ENCODE measurements at regions not wholly inside any gene's neighbourhood (a gene's known extent, or its start where the extent isn't known, plus 50 kb on each side); places are given as distances from the start of the nearest gene placed in this dataset.

DNA sequence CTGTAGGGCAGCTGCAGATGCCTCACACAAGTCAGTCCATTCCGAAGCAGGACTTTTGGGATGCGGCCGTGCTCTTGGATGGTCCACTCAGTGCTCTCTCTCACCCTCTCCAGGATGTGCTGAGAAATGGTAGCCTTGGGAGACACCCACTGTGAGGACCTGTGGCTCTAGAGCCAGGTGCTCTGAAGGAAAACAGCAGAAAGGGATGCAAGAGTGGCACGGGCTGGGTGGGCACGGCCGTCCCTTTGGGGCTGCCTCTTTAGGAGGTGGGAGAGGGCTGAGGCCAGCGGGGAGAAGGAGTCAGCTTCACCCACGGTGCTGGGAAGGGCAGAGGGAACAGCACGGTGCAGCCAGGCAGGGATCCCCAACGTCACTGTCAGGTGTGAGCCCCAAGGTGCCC, 106.1 kb downstream of the RIPK4 start:
- no peak overlapping the region for H3K4me3 ChIP-seq (ENCODE audit: low read length)
- no peak overlapping the region for H3K9ac ChIP-seq (ENCODE audit: low read depth, low read length)
- H3K27ac ChIP-seq (ENCODE audit: low read length), result no peak overlapping the region
- H3K9me3 ChIP-seq (ENCODE audit: insufficient read depth, low read depth, low read length), result no peaks in the 10 kb centered on the region
- no peaks in the 10 kb centered on the region for H3K27me3 ChIP-seq (ENCODE audit: insufficient read depth, low read length)
- no peaks in the 10 kb centered on the region for H3K36me3 ChIP-seq (ENCODE audit: insufficient read depth, low read depth, low read length)
- peaks cover 9% of the 10 kb centered on the region; the same call in 1 of the 2 replicates for H3K4me1 ChIP-seq (ENCODE audit: insufficient read depth, low read length)

DNA sequence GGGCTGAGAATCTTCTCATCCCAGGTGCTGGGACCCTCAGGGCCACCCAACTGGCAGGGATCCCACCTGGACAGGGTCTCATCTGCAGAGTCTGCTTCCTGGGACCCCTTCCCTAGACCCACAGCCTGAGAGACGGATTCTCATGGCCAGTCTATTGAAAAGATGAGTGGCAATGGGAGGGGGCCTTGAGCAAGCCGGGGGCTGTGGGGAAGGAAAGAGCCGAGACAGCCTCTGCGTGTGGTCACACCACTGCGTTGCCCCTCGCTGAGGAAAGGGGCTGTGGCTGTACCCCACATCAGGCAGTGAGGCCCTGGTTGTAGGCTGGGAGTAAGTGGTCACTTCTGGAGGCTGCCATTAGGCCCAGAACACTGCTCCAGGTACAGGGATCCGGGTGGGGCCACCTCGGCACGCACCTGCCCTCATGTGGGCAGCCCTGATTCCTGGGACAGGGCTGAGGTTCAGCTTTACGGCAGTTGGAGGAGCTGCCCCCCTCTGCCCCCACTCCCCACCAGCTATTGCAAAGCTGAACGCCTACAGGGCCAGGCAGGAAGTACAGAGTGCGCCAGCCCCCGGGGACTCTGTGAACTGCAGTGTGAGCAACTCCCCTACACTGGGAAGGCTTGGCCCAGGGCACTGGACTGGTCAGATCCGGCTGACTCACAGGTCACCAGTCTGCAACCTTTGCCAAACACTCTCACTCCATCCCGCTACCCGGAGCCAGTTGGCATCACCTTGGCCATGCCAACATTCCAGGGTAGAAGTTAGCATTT, 106.9 kb downstream of the RIPK4 start:
- no peak overlapping the region for H3K9ac ChIP-seq (ENCODE audit: low read depth, low read length)
- H3K4me1 ChIP-seq (ENCODE audit: insufficient read depth, low read length), result peaks cover 9% of the 10 kb centered on the region; the same call in 1 of the 2 replicates
- H3K36me3 ChIP-seq (ENCODE audit: insufficient read depth, low read depth, low read length), result no peaks in the 10 kb centered on the region
- H3K27me3 ChIP-seq (ENCODE audit: insufficient read depth, low read length), result no peaks in the 10 kb centered on the region
- H3K27ac ChIP-seq (ENCODE audit: low read length), result no peak overlapping the region
- no peak overlapping the region for H3K4me3 ChIP-seq (ENCODE audit: low read length)
- H3K9me3 ChIP-seq (ENCODE audit: insufficient read depth, low read depth, low read length), result no peaks in the 10 kb centered on the region

DNA sequence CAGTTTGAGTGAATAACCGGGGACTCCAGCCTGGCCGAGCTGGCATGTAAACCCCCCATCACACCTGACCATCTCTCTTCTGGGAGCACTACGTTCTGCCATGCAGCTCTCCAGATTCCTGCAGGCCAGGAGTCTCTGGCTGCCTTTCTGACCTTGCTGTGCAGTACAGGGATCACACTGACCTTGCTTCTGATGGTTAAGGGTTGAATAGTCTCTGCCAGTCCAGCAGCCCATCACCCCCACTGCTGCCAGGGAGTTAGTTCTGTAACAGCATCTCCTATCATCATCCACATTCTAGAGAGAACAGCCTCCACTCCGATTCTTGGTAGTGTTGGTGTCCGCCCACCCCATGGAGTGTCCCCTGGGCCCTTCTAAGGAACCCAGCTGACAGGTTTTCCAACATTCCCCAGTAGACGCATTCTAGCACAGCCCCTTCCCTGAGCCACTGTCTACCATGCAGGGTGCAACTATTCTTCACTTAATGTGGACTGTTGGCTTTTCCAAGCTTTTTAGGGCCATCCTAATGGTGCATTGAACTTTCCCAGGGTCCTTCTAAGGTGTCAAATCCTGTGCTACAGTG, 109.8 kb downstream of the RIPK4 start:
- Histone ChIP-seq H3K9me3 (ENCODE audit: insufficient read depth, low read depth, low read length) (no peaks in the 10 kb centered on the region), H3K4me1 (ENCODE audit: insufficient read depth, low read length) (peaks cover 9% of the 10 kb centered on the region; the same call in 1 of the 2 replicates), H3K36me3 (ENCODE audit: insufficient read depth, low read depth, low read length) (no peaks in the 10 kb centered on the region), H3K4me3 (ENCODE audit: low read length) (no peak overlapping the region), H3K27ac (ENCODE audit: low read length) (no peak overlapping the region), H3K27me3 (ENCODE audit: insufficient read depth, low read length) (no peaks in the 10 kb centered on the region), H3K9ac (ENCODE audit: low read depth, low read length) (no peak overlapping the region; the same call in 1 of the 2 replicates)

DNA sequence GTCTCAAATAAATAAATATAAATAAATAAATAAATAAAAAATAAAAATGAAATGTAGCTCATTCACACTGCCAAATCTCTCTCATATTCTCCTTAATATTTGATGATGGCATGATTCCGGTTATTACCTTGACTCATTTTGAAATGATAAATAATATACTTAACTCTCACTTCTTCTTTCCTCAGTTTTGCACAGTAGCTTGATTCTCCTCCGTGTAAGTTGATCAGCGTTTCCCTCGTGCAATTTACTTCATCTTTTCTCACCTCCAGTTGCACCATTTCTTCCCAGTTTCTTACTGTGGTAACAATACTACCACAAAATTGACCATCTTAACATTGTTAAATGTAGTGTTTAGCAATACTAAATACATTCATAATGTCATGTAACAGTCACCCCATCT, 111.6 kb downstream of the RIPK4 start:
- peaks cover 9% of the 10 kb centered on the region; the same call in 1 of the 2 replicates for H3K4me1 ChIP-seq (ENCODE audit: insufficient read depth, low read length)
- no peaks in the 10 kb centered on the region for H3K9me3 ChIP-seq (ENCODE audit: insufficient read depth, low read depth, low read length)
- no peak overlapping the region for H3K4me3 ChIP-seq (ENCODE audit: low read length)
- no peaks in the 10 kb centered on the region for H3K36me3 ChIP-seq (ENCODE audit: insufficient read depth, low read depth, low read length)
- no peak overlapping the region for H3K27ac ChIP-seq (ENCODE audit: low read length)
- no peaks in the 10 kb centered on the region for H3K27me3 ChIP-seq (ENCODE audit: insufficient read depth, low read length)
- no peak overlapping the region for H3K9ac ChIP-seq (ENCODE audit: low read depth, low read length)

DNA sequence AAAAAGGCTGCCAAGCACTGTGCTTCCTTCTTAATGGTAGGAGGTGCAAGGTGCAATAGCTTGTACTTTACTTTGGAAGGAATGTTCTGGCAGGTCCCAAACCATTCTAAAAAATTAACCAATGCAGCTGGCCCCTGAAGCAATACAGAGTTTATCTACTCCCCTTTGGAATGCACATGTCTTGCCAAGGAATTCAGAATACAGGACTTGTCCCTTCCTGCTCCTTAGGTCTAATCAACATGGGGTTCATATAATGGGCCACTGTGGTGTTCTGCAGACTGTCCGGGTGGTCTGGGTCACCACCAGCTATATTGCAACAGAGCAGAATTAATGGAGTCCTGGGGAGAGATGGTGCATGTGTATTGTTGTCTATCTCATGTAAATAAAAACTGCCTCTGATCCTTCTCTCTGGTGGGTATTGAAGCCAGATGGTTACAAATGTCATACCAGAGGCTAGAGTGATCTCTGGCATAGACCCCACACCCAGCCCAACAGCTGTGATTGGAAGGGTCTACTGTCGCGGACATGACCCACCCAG, 112.8 kb downstream of the RIPK4 start:
- H3K4me1 ChIP-seq (ENCODE audit: insufficient read depth, low read length), result peaks cover 9% of the 10 kb centered on the region; the same call in 1 of the 2 replicates
- no peaks in the 10 kb centered on the region for H3K27me3 ChIP-seq (ENCODE audit: insufficient read depth, low read length)
- no peaks in the 10 kb centered on the region for H3K9me3 ChIP-seq (ENCODE audit: insufficient read depth, low read depth, low read length)
- H3K4me3 ChIP-seq (ENCODE audit: low read length), result no peak overlapping the region
- H3K27ac ChIP-seq (ENCODE audit: low read length), result no peak overlapping the region
- H3K9ac ChIP-seq (ENCODE audit: low read depth, low read length), result no peak overlapping the region
- H3K36me3 ChIP-seq (ENCODE audit: insufficient read depth, low read depth, low read length), result no peaks in the 10 kb centered on the region

DNA sequence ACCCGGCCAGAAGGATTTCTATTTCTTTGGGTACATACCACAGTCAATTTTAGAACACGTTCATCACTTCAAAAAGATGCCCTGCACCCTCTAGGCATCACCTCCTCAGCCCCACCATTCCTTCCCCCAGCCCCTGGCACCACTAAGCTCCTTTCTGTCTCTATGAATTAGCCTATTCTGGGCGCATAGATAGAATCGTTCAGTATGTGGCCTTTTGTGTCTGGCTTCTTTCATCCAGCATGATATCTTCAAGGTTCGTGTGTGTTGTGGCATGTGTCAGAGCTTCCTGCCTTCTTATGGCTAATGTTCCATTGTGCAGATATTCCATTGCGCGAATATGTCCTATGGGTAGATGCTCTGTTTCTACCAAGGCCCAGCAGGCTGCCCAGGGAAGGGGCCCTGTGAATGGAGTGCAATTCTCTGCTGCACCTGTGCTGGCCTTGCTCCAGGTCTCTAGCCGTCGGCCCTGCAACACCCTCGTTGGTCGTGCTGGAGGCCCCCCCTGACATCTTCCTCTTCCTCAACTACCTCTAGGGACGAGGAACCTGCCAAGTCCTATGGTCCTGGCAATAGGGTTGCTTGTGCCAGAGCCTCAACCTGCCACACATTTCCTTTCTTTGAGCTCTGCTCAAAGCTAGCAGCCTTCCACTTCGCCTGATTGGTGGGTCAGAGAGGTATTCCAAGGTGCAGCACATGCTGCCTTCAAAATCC, 113.5 kb downstream of the RIPK4 start:
- Histone ChIP-seq H3K9me3 (ENCODE audit: insufficient read depth, low read depth, low read length) (no peaks in the 10 kb centered on the region), H3K4me1 (ENCODE audit: insufficient read depth, low read length) (peaks cover 8% of the 10 kb centered on the region; the same call in 1 of the 2 replicates), H3K36me3 (ENCODE audit: insufficient read depth, low read depth, low read length) (no peaks in the 10 kb centered on the region), H3K9ac (ENCODE audit: low read depth, low read length) (no peak overlapping the region), H3K27ac (ENCODE audit: low read length) (no peak overlapping the region), H3K4me3 (ENCODE audit: low read length) (no peak overlapping the region), H3K27me3 (ENCODE audit: insufficient read depth, low read length) (no peaks in the 10 kb centered on the region)

DNA sequence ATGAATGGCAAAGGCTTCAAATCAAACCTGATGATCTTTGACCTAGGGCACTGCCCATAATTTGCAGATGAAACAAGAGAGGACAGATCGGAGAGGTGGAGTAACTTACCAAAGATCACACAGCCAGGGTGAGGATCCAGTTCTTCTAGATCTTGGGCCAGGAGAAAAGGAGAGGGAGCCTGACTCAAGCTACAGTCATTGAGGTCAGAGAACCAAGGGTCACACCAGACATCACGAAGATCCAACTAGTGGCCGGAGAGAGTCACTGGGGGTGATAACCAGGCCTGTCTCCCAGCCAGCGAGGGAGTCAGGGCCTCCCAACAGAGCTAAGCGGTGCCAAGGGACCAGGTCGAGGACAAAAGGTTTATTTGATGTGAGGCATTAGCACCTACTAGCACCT, 115.0 kb downstream of the RIPK4 start:
- no peaks in the 10 kb centered on the region for H3K36me3 ChIP-seq (ENCODE audit: insufficient read depth, low read depth, low read length)
- H3K27me3 ChIP-seq (ENCODE audit: insufficient read depth, low read length), result no peaks in the 10 kb centered on the region
- no peaks in the 10 kb centered on the region for H3K9me3 ChIP-seq (ENCODE audit: insufficient read depth, low read depth, low read length)
- H3K27ac ChIP-seq (ENCODE audit: low read length), result no peak overlapping the region
- no peak overlapping the region for H3K9ac ChIP-seq (ENCODE audit: low read depth, low read length)
- H3K4me1 ChIP-seq (ENCODE audit: insufficient read depth, low read length), result peaks cover 1% of the 10 kb centered on the region; the same call in 1 of the 2 replicates
- no peak overlapping the region for H3K4me3 ChIP-seq (ENCODE audit: low read length)

DNA sequence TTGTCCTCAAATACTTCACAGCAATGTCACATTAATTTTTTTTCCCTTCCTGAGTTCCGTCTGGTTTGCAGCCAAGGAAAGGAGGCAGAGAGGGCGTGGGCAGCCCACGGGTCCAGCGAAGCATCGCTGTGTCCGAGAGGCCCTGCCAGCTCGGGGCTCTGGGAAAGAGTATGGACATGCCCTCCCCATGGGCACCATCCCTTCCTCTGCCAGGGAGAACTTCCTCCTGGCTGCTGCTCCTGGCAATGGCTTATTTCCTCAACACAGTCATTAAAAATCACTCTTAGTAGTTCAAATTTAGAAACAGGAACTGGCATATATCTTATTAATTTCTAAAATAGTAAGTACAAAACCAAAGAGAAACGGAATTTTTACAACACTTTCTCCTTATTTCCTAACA, 115.4 kb downstream of the RIPK4 start:
- Histone ChIP-seq H3K36me3 (ENCODE audit: insufficient read depth, low read depth, low read length) (no peaks in the 10 kb centered on the region), H3K9me3 (ENCODE audit: insufficient read depth, low read depth, low read length) (no peaks in the 10 kb centered on the region), H3K4me1 (ENCODE audit: insufficient read depth, low read length) (no peaks in the 10 kb centered on the region), H3K27me3 (ENCODE audit: insufficient read depth, low read length) (no peaks in the 10 kb centered on the region), H3K9ac (ENCODE audit: low read depth, low read length) (no peak overlapping the region), H3K27ac (ENCODE audit: low read length) (no peak overlapping the region), H3K4me3 (ENCODE audit: low read length) (no peak overlapping the region)

DNA sequence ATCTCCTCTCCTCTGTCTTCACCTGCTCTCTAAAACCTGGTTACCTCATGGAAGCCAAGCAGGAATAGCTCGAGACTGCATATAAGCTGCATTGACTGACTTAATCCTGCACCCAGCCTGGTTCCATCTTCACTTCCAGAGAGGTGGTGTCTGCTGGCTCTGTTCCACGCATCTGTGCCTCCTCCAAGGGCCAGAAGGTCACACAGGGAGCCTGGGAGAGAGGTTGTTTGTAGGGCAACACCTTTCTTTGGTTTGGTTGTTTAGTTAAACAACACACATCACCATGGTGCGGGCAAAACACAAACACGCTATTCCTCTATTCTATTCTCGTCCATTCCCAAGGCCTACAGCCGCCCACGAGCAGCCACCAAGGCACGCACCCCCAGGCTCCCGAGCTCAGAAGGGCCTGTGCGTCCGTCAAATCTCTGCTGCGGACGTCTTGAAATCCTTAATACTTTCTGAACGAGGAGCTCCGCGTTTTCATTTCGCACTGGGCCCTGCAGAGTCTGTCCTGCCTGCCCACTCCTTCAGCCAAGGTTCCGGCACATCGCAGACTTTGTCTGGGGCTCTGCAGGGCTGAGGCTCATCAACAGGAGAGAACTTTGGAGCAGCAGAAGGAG, 116.2 kb downstream of the RIPK4 start:
- Histone ChIP-seq H3K27me3 (ENCODE audit: insufficient read depth, low read length) (no peaks in the 10 kb centered on the region), H3K4me3 (ENCODE audit: low read length) (no peak overlapping the region), H3K4me1 (ENCODE audit: insufficient read depth, low read length) (no peaks in the 10 kb centered on the region), H3K27ac (ENCODE audit: low read length) (no peak overlapping the region), H3K9me3 (ENCODE audit: insufficient read depth, low read depth, low read length) (no peaks in the 10 kb centered on the region), H3K9ac (ENCODE audit: low read depth, low read length) (no peak overlapping the region), H3K36me3 (ENCODE audit: insufficient read depth, low read depth, low read length) (no peaks in the 10 kb centered on the region)

DNA sequence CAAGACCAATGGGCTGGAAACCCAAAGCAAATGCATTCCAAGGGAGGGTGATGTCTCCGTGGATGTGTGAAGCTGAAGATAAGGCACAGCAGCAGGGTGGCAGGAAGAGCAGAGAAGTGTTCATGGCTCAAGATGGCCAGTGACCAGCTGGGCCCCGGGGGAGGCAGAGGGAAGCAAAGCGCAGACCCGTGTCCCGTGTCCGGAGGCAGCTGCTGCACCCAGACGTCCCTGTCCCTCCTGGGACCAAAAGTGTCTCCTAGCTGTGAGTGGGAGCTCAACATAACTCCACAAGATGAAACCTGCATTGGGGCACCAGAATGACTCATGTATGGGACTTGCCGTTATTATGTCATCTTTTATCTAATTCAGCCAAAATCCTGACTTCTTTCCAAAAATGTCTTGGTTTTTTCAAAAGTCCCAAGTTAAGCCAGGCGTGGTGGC, 118.2 kb downstream of the RIPK4 start:
- Histone ChIP-seq H3K9me3 (ENCODE audit: insufficient read depth, low read depth, low read length) (no peaks in the 10 kb centered on the region), H3K36me3 (ENCODE audit: insufficient read depth, low read depth, low read length) (no peaks in the 10 kb centered on the region), H3K9ac (ENCODE audit: low read depth, low read length) (no peak overlapping the region), H3K27ac (ENCODE audit: low read length) (no peak overlapping the region), H3K4me1 (ENCODE audit: insufficient read depth, low read length) (no peaks in the 10 kb centered on the region), H3K4me3 (ENCODE audit: low read length) (no peak overlapping the region), H3K27me3 (ENCODE audit: insufficient read depth, low read length) (no peaks in the 10 kb centered on the region)

DNA sequence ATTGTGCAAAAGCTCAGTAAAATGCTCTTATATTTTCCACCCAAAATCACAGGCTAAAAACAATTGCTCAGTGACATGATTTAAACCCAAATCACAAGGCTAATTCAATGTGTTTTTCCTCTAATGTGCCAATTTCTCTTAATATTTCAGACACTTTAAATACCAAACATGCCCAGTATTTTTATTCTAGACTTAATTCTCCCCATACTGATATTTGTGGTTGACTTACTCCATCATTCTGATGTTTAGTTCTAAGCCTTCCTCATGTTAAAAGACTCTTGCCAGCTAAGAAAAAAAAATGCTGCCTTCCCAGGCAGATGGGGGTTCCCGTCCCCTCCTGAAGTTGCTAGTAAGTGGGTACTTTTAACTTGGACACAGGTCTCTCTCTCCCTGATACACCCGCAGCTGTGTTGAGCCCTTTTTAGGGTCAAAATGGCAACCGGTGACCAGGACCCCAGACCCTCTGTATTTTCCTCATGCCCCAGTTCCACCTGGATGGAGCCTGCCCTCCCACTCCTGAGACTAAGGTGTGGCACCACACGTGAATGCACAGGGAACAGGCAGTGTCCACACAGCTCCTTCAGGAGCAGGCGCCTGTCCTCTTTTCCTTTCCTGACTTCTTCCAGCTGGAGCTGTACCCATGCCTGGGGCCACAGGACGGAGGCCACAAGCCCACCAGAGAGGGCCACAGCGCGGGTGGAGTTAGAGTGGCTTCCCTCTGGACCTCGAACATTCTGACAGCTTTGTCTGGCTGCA, 118.9 kb downstream of the RIPK4 start:
- Histone ChIP-seq H3K9me3 (ENCODE audit: insufficient read depth, low read depth, low read length) (no peaks in the 10 kb centered on the region), H3K27me3 (ENCODE audit: insufficient read depth, low read length) (no peaks in the 10 kb centered on the region), H3K27ac (ENCODE audit: low read length) (no peak overlapping the region), H3K9ac (ENCODE audit: low read depth, low read length) (no peak overlapping the region), H3K36me3 (ENCODE audit: insufficient read depth, low read depth, low read length) (no peaks in the 10 kb centered on the region), H3K4me1 (ENCODE audit: insufficient read depth, low read length) (no peaks in the 10 kb centered on the region), H3K4me3 (ENCODE audit: low read length) (no peak overlapping the region)
